ENCODE measurements at regions not wholly inside any gene's neighbourhood (a gene's known extent, or its start where the extent isn't known, plus 50 kb on each side); places are given as distances from the start of the nearest gene placed in this dataset.
"Not testable (repeated sequence)": the region's sequence is repeated elsewhere in the genome, so short reads cannot be mapped to it uniquely, and the experiment has no call there.

DNA sequence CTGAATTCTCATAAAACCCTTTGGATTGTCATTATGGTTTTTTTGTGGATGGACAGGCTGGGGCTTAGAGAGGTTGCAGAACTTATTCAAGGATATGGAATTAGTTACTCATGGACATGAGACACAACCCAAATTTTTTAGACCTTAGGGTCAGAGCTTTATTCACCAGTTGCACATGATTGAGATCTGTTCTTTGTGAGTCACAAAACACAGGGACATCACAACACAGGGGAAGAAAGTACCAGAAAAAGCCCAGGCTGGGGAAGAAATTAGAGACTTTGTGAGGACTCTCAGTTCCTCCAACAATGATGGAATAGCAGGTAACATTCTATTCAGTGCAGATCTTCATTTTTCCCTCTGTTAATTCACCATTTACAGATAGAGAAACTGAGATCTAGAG lies 602.4 kb upstream of the CPEB2 start:
- H3K4me3 ChIP-seq (ENCODE audit: insufficient read length, low read depth): no peak overlapping the region
- H3K36me3 ChIP-seq (ENCODE audit: insufficient read depth, insufficient read length, low read length): no peaks in the 10 kb centered on the region
- H3K4me1 ChIP-seq (ENCODE audit: insufficient read depth, insufficient read length): no peaks in the 10 kb centered on the region
- no peak for TF ChIP-seq SUZ12 (IDR thresholded peaks at IDR 0.05; ENCODE audit: extremely low read depth, insufficient read depth, insufficient read length)
- TF ChIP-seq ZNF274 (IDR thresholded peaks at IDR 0.05; ENCODE audit: low read depth, low read length): no peak
- TF ChIP-seq YY1 (IDR thresholded peaks at IDR 0.05; ENCODE audit: insufficient read depth, insufficient read length): no peak
- no peaks in the 10 kb centered on the region for H3K27me3 ChIP-seq (ENCODE audit: insufficient read depth, insufficient read length)
- no peak for DNase-seq (ENCODE audit: low read depth, low spot score)
- peaks cover 22% of the 10 kb centered on the region for H3K9me3 ChIP-seq (ENCODE audit: insufficient read depth, low read length)
- no peak overlapping the region for H3K9ac ChIP-seq (ENCODE audit: insufficient read length, low read depth)

DNA sequence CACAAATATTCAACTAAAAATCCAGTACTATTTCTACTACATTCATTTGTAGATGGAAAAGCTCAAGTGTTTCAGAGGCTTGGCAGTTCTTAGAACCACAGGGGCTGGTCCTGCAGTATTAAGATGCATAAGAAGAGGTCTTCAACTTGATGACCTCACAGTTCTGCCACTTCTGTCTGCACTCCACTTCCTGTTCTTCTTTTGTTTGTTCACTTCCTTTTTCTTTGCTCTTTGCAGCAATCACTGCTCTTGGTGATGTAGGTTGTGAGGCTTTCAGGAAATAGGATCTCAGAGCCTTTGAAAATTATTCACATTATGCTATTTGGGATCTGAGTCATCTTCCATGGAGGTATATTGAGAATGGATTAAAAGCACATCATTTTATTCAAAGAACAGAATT lies 602.0 kb upstream of the CPEB2 start:
- no peaks in the 10 kb centered on the region for H3K4me1 ChIP-seq (ENCODE audit: insufficient read depth, insufficient read length)
- H3K9me3 ChIP-seq (ENCODE audit: insufficient read depth, low read length): peaks cover 25% of the 10 kb centered on the region
- no peak overlapping the region for H3K4me3 ChIP-seq (ENCODE audit: insufficient read length, low read depth)
- no peak for TF ChIP-seq YY1 (IDR thresholded peaks at IDR 0.05; ENCODE audit: insufficient read depth, insufficient read length)
- TF ChIP-seq SUZ12 (IDR thresholded peaks at IDR 0.05; ENCODE audit: extremely low read depth, insufficient read depth, insufficient read length): no peak
- no peak for TF ChIP-seq ZNF274 (IDR thresholded peaks at IDR 0.05; ENCODE audit: low read depth, low read length)
- H3K36me3 ChIP-seq (ENCODE audit: insufficient read depth, insufficient read length, low read length): no peaks in the 10 kb centered on the region
- DNase-seq (ENCODE audit: low read depth, low spot score): no peak
- no peaks in the 10 kb centered on the region for H3K27me3 ChIP-seq (ENCODE audit: insufficient read depth, insufficient read length)
- H3K9ac ChIP-seq (ENCODE audit: insufficient read length, low read depth): no peak overlapping the region

DNA sequence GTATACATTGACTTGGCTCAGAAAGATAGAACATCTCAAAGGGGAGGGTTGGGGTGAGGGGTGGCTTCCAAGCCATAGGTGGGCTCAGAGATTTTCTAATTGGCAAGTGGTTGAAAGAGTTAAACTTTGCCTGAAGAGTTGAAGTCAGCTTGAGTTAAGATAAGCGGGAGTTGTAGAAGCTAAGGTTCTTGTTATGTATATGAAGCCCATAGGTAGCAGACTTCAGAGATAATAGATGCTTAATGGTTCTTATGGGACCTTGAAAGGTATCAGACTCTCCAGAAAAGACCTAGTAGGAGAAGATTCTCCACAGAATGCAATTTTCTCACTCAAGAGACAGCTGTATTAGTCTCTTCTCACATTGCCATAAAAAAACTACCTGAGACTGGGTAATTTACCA lies 599.1 kb upstream of the CPEB2 start:
- Histone ChIP-seq H3K27me3 (ENCODE audit: insufficient read depth, insufficient read length) (no peaks in the 10 kb centered on the region), H3K9ac (ENCODE audit: insufficient read length, low read depth) (no peak overlapping the region), H3K4me3 (ENCODE audit: insufficient read length, low read depth) (no peak overlapping the region), H3K9me3 (ENCODE audit: insufficient read depth, low read length) (peaks cover 25% of the 10 kb centered on the region), H3K36me3 (ENCODE audit: insufficient read depth, insufficient read length, low read length) (no peaks in the 10 kb centered on the region), H3K4me1 (ENCODE audit: insufficient read depth, insufficient read length) (no peaks in the 10 kb centered on the region)
- TF ChIP-seq ZNF274 (IDR thresholded peaks at IDR 0.05; ENCODE audit: low read depth, low read length) (no peak), SUZ12 (IDR thresholded peaks at IDR 0.05; ENCODE audit: extremely low read depth, insufficient read depth, insufficient read length) (no peak)
- DNase-seq (ENCODE audit: low read depth, low spot score): peak; percentile 36

DNA sequence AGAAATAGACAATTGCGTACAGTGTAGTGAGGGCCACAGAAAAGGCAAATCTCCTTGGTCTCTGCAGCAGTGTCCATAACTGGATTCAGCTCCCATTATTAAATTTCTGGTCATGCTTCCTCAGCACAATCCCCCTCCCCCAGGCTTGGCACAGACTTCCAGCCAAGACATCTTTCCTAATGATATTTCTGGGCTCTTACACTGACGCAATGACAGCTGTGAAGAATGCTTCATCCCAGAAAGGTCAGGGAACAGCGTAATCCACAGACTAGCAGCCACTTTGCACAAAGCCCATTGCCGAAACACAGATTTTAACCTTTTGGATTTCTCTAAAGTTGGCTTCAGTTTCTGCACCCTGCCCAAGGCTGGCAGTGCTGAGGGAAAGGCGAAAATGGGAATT lies 597.6 kb upstream of the CPEB2 start:
- TF ChIP-seq ZNF274 (IDR thresholded peaks at IDR 0.05; ENCODE audit: low read depth, low read length): no peak
- peaks cover 25% of the 10 kb centered on the region for H3K9me3 ChIP-seq (ENCODE audit: insufficient read depth, low read length)

DNA sequence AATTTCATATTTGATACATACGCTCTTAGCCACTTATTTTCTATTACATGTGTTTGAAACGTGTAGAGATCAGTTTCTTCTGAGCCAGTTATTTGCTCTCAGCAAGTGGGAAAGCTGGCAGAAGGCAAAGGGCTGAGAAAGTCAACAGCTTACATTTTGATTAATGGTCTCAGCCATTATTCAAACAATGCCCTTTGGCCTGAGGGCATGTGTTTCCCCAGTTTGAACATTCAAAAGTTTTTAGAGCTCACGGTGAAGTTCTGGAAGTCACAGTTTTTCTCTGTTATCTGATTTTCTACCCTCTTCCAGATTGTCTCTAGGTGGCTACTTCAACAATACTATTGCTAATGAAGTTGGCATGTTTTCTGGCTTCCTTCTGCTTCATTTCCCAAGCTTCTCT lies 591.8 kb upstream of the CPEB2 start:
- peak; percentile 8 for DNase-seq (ENCODE audit: low read depth, low spot score)
- TF ChIP-seq ZNF274 (IDR thresholded peaks at IDR 0.05; ENCODE audit: low read depth, low read length): no peak
- no peak for TF ChIP-seq YY1 (IDR thresholded peaks at IDR 0.05; ENCODE audit: insufficient read depth, insufficient read length)
- no peak for TF ChIP-seq SUZ12 (IDR thresholded peaks at IDR 0.05; ENCODE audit: extremely low read depth, insufficient read depth, insufficient read length)

More for the DNA sequence above, 597.6 kb upstream of the CPEB2 start:
- H3K4me1 ChIP-seq (ENCODE audit: insufficient read depth, insufficient read length): no peaks in the 10 kb centered on the region
- H3K9ac ChIP-seq (ENCODE audit: insufficient read length, low read depth): no peak overlapping the region
- no peaks in the 10 kb centered on the region for H3K27me3 ChIP-seq (ENCODE audit: insufficient read depth, insufficient read length)
- H3K36me3 ChIP-seq (ENCODE audit: insufficient read depth, insufficient read length, low read length): no peaks in the 10 kb centered on the region
- DNase-seq (ENCODE audit: low read depth, low spot score): no peak
- no peak overlapping the region for H3K4me3 ChIP-seq (ENCODE audit: insufficient read length, low read depth)

DNA sequence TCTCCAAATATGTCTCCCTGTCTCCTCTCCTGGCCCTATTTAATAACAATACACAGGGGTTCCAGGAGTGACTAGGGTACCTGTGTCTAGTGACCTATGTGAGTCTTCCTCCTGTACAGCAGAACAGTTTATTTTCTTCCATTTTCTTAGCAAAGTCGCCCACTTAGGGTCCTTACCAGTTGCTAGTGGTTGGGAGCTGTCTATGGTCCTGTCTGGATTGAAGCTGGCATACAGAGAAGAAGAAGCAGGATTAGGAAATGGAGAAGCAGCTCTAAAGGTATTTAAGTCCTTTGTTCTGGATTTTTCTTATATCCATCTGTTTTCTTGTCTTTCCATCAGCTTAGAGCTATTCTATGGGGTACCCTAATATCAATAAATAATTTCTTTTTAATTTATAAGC lies 587.1 kb upstream of the CPEB2 start:
- no peaks in the 10 kb centered on the region for H3K27me3 ChIP-seq (ENCODE audit: insufficient read depth, insufficient read length)
- no peaks in the 10 kb centered on the region for H3K36me3 ChIP-seq (ENCODE audit: insufficient read depth, insufficient read length, low read length)
- H3K4me3 ChIP-seq (ENCODE audit: insufficient read length, low read depth): no peak overlapping the region
- H3K9me3 ChIP-seq (ENCODE audit: insufficient read depth, low read length): no peaks in the 10 kb centered on the region
- TF ChIP-seq SUZ12 (IDR thresholded peaks at IDR 0.05; ENCODE audit: extremely low read depth, insufficient read depth, insufficient read length): no peak
- no peak for TF ChIP-seq ZNF274 (IDR thresholded peaks at IDR 0.05; ENCODE audit: low read depth, low read length)
- TF ChIP-seq YY1 (IDR thresholded peaks at IDR 0.05; ENCODE audit: insufficient read depth, insufficient read length): no peak
- DNase-seq (ENCODE audit: low read depth, low spot score): no peak
- H3K4me1 ChIP-seq (ENCODE audit: insufficient read depth, insufficient read length): no peaks in the 10 kb centered on the region
- H3K9ac ChIP-seq (ENCODE audit: insufficient read length, low read depth): no peak overlapping the region

More for the DNA sequence above, 591.8 kb upstream of the CPEB2 start:
- H3K36me3 ChIP-seq (ENCODE audit: insufficient read depth, insufficient read length, low read length): no peaks in the 10 kb centered on the region
- no peak overlapping the region for H3K4me3 ChIP-seq (ENCODE audit: insufficient read length, low read depth)
- no peaks in the 10 kb centered on the region; the same call in 1 of the 2 replicates for H3K9me3 ChIP-seq (ENCODE audit: insufficient read depth, low read length)
- H3K27me3 ChIP-seq (ENCODE audit: insufficient read depth, insufficient read length): no peaks in the 10 kb centered on the region
- H3K9ac ChIP-seq (ENCODE audit: insufficient read length, low read depth): no peak overlapping the region
- no peaks in the 10 kb centered on the region for H3K4me1 ChIP-seq (ENCODE audit: insufficient read depth, insufficient read length)

DNA sequence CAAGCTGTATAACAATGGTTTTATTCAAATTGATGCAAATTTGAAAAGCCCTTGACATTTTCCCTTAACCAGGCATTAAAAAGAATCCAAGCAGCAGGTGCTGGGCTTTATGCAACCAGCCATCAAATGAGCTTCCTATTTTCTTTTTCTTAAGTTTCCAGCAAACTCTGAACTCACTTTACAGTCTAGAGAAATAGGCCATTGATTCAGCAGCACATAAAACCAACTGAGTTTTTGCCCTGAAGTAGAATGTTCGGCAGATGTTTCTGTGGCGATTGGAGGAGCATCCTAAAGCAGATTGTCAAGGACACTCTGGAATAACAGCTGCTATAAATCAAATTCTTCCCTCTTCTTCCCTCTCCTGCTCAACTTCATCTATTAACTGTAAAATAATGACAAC lies 582.8 kb upstream of the CPEB2 start:
- DNase-seq (ENCODE audit: low read depth, low spot score): no peak
- H3K4me1 ChIP-seq (ENCODE audit: insufficient read depth, insufficient read length): no peaks in the 10 kb centered on the region
- H3K27me3 ChIP-seq (ENCODE audit: insufficient read depth, insufficient read length): no peaks in the 10 kb centered on the region
- H3K9me3 ChIP-seq (ENCODE audit: insufficient read depth, low read length): no peaks in the 10 kb centered on the region
- no peak for TF ChIP-seq SUZ12 (IDR thresholded peaks at IDR 0.05; ENCODE audit: extremely low read depth, insufficient read depth, insufficient read length)
- no peak for TF ChIP-seq YY1 (IDR thresholded peaks at IDR 0.05; ENCODE audit: insufficient read depth, insufficient read length)
- TF ChIP-seq ZNF274 (IDR thresholded peaks at IDR 0.05; ENCODE audit: low read depth, low read length): no peak
- H3K9ac ChIP-seq (ENCODE audit: insufficient read length, low read depth): no peak overlapping the region
- H3K4me3 ChIP-seq (ENCODE audit: insufficient read length, low read depth): no peak overlapping the region
- H3K36me3 ChIP-seq (ENCODE audit: insufficient read depth, insufficient read length, low read length): no peaks in the 10 kb centered on the region

DNA sequence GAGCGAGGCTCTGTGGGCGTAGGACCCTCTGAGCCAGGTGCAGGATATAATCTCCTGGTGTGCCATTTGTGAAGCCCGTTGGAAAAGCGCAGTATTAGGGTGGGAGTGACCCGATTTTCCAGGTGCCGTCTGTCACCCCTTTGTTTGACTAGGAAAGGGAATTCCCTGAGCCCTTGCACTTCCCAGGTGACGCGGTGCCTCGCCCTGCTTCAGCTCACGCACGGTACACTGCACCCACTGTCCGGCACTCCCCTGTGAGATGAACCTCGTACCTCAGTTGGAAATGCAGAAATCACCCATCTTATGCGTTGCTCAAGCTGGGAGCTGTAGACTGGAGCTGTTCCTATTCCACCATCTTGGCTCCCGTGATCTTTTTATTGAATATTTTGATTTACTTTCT lies 576.0 kb upstream of the CPEB2 start:
- H3K9me3 ChIP-seq (ENCODE audit: insufficient read depth, low read length): peaks cover 13% of the 10 kb centered on the region; the same call in 1 of the 2 replicates
- DNase-seq (ENCODE audit: low read depth, low spot score); H3K27me3 ChIP-seq (ENCODE audit: insufficient read depth, insufficient read length); H3K4me1 ChIP-seq (ENCODE audit: insufficient read depth, insufficient read length); H3K9ac ChIP-seq (ENCODE audit: insufficient read length, low read depth); H3K4me3 ChIP-seq (ENCODE audit: insufficient read length, low read depth); H3K36me3 ChIP-seq (ENCODE audit: insufficient read depth, insufficient read length, low read length): not testable (repeated sequence)

Data from NT2/D1 (cell line).